Stimulated activated naive CD4-positive, alpha-beta T cell (primary cell): ENCODE measurements at regions not wholly inside any gene's neighbourhood (a gene's known extent, or its start where the extent isn't known, plus 50 kb on each side); places are given as distances from the start of the nearest gene placed in this dataset.

Source experiments
- DNase-seq, 6 experiments: peaks; one replicate each; lab custom pipeline; 2025; lab: John Stamatoyannopoulos, UW

GRCh38 chr11:116115801-116116200, 611.6 kb upstream of the CADM1 start:
- DNase-seq: no peak

DNA sequence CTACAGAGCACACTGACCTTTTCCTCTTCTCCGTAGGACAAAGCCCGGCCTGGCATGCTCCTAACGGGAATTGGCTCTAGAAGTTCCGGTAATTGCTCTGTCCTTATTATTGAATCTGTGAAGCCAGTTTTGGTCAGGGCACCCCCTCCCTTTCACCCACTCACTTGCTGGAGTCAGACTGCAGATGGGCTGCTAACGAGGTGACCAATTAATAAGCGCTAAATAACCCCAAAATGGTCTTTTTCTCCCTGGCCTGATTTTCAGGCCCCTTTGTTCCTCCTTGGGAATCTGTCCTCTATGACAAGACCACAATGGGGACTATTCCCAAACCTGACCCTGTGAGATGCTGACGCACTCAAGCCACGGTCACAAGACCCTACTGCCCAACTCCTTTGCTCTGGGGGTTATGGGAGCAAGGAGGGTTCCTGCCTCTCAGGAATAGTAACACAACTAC, 610.0 kb upstream of the CADM1 start:
- DNase-seq: no peak

DNA sequence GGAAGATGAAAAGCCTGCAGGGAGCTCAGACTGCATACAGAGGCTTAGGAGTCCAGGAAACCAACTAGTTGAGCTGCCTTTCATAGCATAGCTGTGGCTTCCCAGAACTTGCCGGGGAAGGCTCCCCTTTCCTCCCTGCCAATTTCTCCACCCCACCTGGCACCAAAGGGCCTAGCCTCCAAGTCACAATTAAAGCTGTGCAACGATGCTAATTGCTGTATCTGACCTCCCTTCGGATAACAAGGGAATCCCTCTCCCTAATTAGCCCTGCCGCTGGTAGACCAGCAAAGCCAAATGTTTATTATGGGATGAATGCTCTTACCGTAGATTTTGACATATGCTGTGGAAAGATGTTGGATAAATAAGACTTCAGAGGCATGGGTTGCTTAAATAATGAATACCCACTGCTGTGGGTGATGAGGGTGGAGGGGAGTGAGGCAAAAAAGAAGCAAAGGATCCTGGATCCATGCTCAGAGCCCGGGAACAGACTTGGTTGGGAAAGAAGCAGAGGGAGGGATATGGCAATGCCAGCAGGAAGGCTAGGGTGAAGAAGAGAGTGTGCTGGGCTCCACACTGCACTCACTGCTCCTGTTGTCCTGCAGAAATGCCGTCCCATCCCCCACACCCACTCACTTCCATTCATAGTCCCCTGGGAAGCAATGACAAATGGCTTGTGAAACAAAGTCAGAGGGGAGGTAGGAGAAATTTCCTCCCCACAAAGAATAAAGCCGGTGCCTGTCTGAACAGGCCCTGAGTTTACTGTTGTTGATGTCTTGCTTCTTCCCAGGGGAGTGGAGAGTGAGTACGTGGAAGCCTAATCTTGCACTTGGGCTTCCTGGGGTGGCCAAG, 608.1 kb upstream of the CADM1 start:
- no peak for DNase-seq

DNA sequence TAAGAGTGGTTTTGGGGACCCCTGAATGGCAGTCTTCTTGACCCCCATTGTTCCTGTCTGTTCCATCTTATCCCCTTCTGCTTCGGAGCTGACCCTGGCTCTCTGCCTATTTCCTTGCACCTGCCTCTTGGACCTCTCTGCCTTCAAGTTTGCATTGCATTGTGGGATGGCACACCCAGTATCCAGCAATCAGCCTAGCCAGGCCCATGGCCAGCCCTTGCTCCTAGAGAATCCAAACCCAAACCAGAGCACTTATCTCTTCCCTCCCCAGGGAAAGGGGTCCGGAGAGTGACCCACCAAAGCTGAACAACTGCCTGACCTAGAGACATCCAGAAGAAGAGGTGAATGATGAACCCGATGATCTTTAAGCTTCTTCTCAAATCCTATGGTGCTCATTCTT, 607.3 kb upstream of the CADM1 start:
- DNase-seq: no peak

- DNase-seq: no peak
Observed at GRCh38 chr11:116110802-116111201, 606.6 kb upstream of the CADM1 start.

DNA sequence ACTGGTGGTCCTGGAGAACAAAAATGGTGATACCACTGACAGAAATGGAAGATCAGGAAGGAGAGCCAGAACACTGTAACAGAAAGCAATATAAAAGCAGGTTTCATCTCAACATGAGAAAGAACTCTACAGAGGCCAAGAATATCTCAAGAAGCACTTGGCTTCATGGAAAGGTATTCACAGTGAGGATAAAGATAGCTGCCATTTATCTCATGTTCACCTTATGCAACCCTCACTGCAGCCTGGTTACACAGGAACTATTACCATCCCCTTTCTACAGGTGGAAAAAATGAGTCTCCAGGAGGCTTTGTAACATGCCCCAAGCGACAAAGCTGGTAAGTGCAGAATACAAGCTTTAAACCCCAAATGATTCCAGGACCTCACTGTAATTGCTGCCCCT, 606.1 kb upstream of the CADM1 start:
- DNase-seq: no peak

DNA sequence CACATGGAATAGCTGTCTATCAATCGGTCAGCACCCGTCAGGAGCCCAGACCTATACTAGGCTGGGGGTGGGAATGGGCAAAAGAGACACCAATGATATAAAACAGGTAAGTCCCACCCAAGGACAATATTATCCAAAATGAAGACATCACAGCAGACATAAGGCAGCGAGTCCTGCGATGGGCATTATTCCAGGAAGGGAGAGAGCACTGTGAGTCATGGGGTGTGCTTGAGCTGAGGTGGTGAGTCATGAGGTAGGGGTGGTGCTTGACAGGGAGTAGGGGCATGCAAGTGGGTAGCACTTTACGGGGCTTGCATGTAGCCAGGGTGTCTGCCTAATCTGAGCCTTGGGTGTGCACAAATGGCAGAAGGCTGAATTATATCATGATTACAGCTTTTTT, 605.0 kb upstream of the CADM1 start:
- no peak for DNase-seq

DNA sequence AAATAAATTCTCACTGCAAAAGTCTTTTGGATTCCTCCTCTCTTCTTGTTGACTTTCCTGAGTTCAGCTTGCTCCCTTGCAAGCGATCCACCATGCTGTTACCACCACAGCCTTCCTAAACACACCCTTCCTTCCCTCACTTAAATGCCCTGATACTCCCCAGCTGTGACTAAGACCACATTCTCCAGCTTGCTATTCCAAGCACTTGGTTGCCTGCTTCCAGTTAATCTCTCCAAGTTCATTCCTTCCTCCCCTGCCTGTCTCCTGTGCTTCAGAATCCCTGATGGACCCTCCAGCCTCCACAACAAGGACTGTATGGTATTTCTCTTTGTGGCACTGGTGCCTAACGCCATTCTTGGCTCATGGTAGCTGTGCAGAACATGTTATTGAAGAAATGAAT, 603.9 kb upstream of the CADM1 start:
- DNase-seq: no peak

DNA sequence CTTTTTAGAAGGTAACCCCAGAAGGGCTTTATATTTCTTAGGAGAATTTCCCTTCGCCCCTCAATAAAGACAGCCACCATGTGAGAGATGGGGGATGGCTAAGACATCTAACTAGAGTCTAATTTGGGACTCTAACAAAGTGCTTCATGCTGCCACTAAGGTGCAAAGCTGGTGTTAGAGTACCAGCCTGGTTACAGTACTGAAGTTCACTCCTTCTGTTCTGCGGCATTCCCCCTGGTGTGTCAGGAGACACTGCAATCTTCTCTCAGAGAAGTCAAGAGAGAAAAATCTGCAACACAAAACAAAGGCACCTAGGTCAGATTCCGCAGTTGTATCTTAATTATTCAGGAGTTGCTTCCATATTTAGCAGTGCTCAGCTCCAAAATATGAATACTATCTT, 603.0 kb upstream of the CADM1 start:
- no peak for DNase-seq

DNA sequence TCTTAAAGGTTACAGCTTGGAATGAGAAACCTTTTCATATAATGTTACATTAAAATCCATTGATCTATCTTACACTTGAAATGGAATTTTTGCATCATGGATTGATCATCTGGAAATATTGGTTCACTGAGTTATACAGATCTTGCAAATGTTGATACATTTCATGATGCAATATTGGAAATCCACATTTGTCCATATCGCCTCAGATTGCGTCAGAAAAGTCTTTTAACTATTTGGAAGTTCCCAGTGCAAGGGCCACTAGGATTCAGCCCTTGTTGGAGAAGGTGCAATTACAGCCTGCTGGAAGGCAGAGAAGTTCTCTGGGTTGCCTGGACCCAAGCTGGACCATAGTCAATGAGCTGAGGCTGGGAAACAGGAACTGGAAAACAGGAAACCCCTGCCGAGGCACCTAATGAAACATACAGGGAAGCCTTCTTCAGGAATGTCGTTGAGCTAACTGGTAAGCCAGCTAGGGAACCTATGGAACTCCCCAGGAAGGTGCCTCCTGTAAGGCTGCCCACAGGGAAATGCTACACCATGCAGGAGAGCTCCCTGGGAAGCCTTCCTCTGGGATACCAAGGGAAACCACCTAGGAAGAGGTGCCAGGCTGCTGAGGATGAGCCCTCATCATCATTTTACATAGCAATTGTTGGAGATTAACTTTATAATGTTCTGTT, 600.4 kb upstream of the CADM1 start:
- DNase-seq: no peak

GRCh38 chr11:116101902-116102301, 597.7 kb upstream of the CADM1 start:
- DNase-seq: no peak

GRCh38 chr11:116100016-116100415, 595.8 kb upstream of the CADM1 start:
- DNase-seq: no peak

- DNase-seq: no peak
Observed at GRCh38 chr11:116099541-116099940, 595.3 kb upstream of the CADM1 start.

GRCh38 chr11:116096272-116096995, 592.2 kb upstream of the CADM1 start:
- DNase-seq: no peak

DNA sequence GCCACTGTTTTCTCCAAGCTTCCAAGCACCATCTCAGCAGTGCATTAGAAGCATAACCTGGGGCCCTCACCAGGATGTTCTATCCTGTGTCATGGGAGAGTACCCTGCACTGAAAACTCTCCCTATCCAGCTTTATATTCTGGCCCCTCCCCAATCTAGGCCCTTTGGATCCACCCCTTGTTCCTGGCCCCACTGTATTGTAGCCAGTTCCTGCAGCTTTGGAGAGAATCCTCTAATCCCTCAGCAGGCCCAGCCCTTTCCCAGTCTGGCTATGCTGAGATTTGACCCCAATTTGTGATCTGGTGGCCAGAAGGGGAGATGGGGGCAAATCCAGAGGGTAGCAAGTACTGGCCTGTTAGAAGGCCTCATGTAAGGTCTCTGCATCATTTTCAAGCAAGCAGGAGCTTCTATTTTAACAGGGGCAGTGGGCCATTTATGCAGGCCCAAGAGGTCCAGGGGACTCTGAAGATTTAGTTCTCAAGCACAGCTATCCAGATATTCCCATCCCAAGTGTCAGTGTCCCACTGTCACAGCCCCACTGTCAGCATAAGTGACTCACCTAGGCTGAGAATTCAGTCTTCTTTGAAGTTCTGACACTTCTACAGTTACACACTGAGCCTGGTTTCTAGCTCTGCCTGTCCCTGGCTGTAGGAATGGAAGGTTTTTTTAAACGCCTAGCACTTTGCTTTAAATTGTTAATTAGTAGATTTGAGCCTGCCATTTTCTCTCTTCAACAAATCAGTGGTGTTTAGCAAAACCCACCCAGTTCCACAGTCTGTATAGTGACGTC, 589.5 kb upstream of the CADM1 start:
- no peak for DNase-seq

- DNase-seq: no peak
Observed at GRCh38 chr11:116093065-116093464, 588.9 kb upstream of the CADM1 start.

DNA sequence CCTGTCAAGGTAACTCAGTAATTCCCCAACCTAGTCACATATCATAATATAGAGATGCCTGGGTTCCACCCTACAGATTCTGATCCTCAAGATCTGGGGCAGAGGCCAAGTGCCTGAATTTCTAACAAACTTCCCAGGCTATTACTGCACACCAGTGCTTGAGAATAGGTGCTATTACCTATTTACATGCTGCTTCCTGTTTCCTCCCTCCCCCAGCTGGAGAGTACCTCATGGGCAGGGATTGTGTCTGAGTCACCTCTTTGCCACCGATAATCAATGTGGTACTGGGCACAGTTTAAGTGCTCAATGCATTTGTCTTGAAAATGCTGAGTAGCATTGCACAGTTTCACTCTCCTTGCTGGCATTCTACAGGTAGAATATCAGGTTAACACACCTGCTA, 582.2 kb upstream of the CADM1 start:
- no peak for DNase-seq

GRCh38 chr11:116085031-116085635, 580.9 kb upstream of the CADM1 start:
- no peak for DNase-seq

DNA sequence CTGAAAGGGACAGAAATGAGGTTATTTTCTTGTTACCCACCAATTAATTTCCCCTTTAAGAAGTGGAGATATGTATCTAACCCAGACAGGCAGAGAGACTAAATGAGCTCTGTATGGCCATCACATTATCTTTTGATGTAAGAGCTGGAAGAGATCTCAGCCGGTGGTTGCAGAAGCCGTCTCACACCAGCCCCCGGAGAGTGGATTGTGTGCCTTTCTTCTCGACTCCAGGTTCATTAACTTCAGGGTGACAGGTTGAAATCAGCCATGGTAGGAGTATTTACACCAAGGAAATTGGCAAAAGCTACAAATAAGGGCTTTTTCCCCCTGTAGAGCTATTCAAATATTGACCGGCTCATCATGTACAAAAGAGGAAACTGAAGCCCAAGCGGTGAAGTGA, 580.3 kb upstream of the CADM1 start:
- no peak for DNase-seq

DNA sequence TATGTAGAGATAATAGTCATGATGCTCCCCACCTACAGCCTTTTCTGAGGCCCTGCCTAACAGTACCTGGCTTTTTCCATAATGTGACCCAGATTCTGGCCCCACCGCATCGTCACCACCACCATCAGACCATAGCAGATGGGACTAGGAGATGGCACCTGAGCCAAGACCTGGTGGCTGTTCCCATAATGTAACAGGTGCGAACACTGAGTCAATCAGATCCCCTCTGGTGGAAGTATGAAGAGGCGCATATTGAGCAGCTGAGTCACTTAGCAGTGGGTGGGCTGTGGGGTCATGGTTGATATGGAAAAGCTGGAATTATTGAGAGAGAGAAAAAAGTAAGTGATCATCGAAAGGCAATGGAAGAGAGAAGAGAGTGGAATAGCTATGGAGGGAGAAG, 578.0 kb upstream of the CADM1 start:
- no peak for DNase-seq

GRCh38 chr11:116079580-116079979, 575.4 kb upstream of the CADM1 start:
- DNase-seq: no peak
